ENCODE measurements at regions not wholly inside any gene's neighbourhood (a gene's known extent, or its start where the extent isn't known, plus 50 kb on each side); places are given as distances from the start of the nearest gene placed in this dataset.

DNA sequence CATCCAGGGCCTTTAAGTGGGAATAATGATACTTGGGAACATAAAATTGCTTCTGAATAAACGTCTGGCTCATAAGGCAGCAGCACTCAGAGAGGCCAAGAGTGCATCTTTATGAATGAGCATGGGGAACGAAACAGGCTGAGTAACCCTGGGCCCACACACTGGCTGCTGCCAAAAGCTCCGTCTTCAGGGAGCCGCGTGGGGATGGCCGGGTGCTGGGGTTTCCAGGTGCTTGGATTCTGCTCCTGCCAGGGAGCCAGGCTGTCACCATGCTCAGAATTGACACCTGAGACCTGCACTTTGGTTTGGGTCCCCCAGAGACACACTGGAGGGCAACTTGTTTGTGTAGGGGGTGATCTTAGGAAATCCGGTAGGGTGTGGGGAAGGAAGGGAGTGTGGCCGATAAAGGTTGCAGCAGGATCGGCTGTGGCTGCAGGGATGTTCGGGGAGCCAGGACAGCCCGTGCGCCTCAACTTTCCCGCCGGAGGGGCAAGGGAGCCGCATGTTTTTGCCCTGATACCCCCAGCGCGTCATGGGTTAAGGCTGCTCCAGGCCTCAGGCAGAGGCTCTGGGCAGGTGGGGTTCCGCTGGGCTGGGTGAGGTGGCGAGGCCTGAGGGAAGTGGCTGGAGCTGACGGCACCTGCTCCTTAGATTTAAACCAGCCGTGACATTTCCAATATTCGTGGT, 101.8 kb downstream of the YTHDF1 start:
- no peak for ATAC-seq
- H3K4me3 Mint-ChIP-seq = no peak overlapping the region
- peaks cover 8% of the 10 kb centered on the region for H3K9me3 Mint-ChIP-seq
- H3K36me3 Mint-ChIP-seq = no peaks in the 10 kb centered on the region
- no peak overlapping the region for H3K27ac Mint-ChIP-seq
- H3K27me3 Mint-ChIP-seq = peaks cover 61% of the 10 kb centered on the region
- H3K4me1 Mint-ChIP-seq = no peaks in the 10 kb centered on the region

DNA sequence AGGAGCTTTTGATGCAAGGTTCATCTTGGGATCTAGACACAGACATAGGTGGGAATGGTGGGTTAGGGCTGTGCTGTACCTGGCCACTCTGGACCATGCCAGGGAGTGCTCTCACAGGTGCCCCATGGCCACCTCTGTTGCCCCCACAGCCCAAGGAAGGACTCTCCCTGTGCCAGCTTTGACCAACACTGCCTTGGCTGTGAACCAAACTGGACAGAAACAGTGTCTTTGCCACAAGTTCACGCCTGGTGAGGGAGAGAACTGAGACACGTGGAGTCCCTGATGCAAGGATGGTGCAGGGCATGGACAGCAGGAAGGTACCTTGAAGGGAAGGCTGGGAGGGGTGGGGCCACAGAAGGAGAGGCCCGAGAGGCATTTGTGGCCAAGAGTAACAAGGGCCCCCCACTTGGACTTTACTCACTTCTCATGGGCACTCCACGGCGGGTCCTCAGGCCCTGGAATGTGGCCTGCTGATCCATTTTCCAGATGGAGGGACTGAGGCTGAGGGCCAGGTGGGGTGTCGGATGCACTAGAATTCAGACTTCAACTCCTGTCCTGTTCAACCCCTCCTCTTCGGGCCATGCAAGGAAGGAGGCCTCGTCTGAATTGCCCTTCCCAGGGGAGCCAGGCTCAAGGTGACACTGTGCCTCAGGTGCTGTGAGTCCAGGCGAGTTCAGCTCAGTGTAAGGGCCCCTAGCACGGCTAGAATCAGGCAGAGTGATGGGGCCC, 103.3 kb downstream of the YTHDF1 start:
- Mint-ChIP-seq H3K27ac (no peak overlapping the region), H3K9me3 (peaks cover 12% of the 10 kb centered on the region), H3K27me3 (peaks cover 46% of the 10 kb centered on the region), H3K4me1 (no peaks in the 10 kb centered on the region), H3K36me3 (no peaks in the 10 kb centered on the region), H3K4me3 (no peak overlapping the region)
- ATAC-seq = no peak

DNA sequence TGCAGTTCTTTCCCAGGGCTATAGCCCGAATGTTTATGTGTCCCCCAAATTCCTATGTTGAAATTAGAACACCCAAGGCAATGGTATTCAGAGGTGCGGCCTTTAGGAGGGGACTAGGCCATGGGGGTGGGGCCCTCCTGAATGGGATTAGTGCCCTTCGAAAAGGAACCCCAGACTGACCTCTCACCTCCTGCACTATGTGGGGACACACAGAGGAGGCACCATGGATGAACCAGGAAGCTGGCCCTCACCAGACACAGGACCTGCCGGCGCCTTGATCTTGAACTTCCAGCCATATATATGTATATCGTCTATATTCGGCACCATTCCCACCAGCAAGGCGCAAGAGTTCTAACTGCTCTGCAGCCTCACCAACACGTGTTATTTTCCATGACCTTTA, 101.5 kb upstream of the BHLHE23 start:
- no peak overlapping the region for H3K4me3 Mint-ChIP-seq

DNA sequence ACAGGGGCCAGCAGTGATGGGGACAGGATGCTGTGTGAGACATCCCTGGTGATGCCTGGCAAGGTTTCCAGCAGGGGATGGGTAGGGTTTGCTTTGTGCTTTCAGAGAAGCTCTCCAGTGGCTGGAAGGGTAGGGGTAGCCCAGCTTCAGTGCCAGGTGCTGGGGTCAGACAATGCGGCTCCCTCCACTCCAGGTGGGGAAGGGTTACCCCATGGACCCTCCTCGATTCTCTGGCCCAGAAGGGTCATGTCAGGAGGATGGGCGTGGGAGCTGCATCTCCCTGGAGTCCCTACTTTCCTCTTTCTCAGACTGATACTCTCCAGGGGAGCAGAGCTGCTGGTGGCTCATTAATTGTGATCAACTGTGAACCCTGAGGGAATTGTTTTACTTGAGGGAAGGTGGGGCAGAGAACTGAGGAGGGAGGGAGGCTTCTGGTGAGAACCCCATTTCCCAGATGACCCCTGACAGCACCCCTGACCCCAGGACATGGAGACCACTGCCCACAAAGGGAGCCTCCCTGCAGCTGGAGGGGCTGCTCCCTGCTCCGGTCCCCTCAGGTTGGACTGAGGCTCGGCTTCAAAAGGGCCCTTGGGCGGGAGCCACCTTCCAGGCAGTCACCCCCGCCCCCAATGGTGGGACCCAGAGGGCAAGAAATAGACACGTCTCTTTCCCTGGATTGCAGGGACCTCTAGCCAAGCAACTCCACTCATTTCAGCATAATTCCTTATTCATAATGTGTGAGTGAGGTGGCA, 100.9 kb upstream of the BHLHE23 start:
- Mint-ChIP-seq H3K4me1 (no peaks in the 10 kb centered on the region), H3K4me3 (no peak overlapping the region), H3K9me3 (peaks cover 17% of the 10 kb centered on the region), H3K36me3 (no peaks in the 10 kb centered on the region), H3K27ac (no peak overlapping the region), H3K27me3 (no peaks in the 10 kb centered on the region)
- no peak for ATAC-seq

More for the DNA sequence above, 101.5 kb upstream of the BHLHE23 start:
- no peaks in the 10 kb centered on the region for H3K4me1 Mint-ChIP-seq
- ATAC-seq = no peak
- peaks cover 17% of the 10 kb centered on the region for H3K9me3 Mint-ChIP-seq
- H3K27me3 Mint-ChIP-seq = peaks cover 2% of the 10 kb centered on the region
- no peak overlapping the region for H3K27ac Mint-ChIP-seq
- H3K36me3 Mint-ChIP-seq = no peaks in the 10 kb centered on the region

DNA sequence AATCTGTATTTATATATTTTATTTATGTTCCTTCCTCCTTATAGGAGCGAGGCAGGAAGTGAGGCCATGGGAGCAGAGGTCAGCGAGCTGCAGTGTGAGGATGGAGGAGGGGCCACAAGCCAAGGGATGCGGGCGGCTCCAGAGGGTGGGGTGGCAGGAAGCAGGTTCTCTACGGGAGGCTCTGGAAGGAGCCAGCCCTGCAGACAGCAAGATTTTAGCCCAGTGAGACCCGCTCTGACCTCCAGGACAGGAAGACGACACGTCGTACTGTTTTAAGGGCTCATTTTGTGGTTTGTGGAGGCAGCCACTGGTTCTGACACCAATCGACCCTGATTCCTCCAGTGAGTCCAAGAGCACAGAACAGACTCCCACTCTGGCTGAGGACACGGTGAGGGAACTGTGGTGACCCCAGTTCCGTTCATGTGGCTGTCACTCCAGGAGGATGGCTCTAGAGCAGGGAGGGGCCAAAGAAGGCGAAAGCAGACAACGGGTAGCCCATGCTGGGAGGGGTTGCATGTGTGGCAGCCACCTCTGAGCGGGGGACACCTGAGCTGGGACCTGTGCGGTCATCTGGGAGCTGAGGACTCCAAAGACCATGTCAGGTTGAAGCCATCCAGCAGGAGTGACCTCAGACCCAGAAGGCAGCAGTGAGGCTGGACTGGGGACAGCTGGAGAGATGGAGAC, 100.1 kb upstream of the BHLHE23 start:
- ATAC-seq = no peak
- H3K4me3 Mint-ChIP-seq = no peak overlapping the region
- peaks cover 16% of the 10 kb centered on the region for H3K9me3 Mint-ChIP-seq
- no peak overlapping the region for H3K27ac Mint-ChIP-seq
- H3K36me3 Mint-ChIP-seq = no peaks in the 10 kb centered on the region
- no peaks in the 10 kb centered on the region for H3K4me1 Mint-ChIP-seq
- H3K27me3 Mint-ChIP-seq = peaks cover 1% of the 10 kb centered on the region

DNA sequence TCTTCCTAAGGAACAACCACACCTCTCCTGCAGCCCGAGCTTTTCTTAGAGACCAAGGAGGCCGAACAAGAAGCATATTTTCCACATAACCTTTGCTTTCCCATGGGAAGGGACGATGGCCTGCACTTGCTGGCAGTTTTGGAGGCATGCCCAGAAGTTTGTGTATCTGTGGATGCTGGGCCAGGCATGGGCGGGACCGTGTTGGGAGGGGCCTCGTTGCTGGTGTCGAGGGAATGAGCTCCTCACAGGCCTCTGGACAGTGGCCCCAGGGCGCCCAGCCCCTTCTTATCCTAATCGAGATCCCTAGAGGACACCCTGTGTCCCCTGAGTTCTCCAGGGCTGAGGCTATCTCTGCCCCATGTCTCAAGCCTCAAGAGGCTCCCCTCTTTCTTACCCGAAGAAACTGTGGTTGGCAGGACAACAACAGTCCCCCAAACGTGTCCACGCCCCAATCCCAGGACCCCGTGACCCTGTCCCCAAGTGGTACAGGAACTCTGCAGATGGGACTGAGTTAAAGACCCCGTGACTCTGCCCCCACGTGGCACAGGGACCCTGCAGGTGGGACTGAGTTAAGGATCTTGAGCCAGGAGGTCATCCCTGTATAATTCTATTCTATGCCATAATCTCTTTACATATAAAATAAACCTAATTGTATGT, 99.5 kb upstream of the BHLHE23 start:
- H3K4me3 Mint-ChIP-seq = no peak overlapping the region
- no peaks in the 10 kb centered on the region for H3K4me1 Mint-ChIP-seq

DNA sequence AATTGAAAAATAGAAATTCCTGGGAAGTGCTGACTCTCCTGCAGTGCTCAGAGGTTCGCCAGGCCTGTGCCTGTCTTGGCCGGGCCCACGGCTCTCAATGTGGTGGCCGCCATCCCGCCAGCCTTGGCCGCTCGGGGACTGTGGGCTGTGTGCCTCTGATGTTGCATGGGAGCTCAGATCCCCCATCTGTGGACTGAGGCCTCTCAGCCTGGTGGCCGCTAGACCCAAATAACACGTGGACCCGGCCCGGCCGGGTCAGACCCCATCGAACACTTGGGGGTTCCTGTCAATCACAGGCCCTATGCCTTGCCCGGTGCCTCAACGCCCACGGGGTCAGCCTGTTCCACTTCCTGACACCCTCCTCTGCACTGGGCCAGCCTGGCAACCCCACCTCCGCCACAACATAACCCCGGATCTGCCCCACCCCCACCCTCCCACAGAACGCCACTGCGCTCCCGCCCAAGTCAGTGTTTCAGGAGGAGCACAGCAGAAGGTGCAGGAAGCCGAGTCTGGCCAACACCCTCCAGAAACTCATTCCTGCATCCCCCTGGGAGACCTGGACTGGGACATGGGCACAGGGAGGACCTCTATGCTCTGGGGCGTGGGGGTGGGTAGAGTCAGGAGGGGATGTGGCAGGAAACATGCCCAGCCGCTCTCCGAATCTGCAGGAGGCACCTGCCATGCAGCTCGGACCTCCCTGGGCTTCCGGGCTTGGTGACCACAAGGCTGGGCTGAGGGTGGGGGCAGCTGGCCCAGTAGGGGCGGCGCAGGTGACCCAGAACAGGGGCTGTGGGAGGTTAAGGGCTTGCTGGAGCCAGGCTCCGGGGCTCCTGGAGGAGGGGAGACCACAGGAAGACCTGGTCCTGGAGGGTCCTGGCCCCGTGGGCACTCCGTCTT, 98.7 kb upstream of the BHLHE23 start:
- Mint-ChIP-seq H3K36me3 (no peaks in the 10 kb centered on the region), H3K4me1 (no peaks in the 10 kb centered on the region), H3K27ac (no peak overlapping the region), H3K4me3 (no peak overlapping the region), H3K27me3 (peaks cover 16% of the 10 kb centered on the region), H3K9me3 (peaks cover 15% of the 10 kb centered on the region)
- no peak for ATAC-seq

More for the DNA sequence above, 99.5 kb upstream of the BHLHE23 start:
- Mint-ChIP-seq H3K27me3 (peaks cover 8% of the 10 kb centered on the region), H3K27ac (no peak overlapping the region), H3K36me3 (no peaks in the 10 kb centered on the region), H3K9me3 (peaks cover 15% of the 10 kb centered on the region)
- no peak for ATAC-seq

DNA sequence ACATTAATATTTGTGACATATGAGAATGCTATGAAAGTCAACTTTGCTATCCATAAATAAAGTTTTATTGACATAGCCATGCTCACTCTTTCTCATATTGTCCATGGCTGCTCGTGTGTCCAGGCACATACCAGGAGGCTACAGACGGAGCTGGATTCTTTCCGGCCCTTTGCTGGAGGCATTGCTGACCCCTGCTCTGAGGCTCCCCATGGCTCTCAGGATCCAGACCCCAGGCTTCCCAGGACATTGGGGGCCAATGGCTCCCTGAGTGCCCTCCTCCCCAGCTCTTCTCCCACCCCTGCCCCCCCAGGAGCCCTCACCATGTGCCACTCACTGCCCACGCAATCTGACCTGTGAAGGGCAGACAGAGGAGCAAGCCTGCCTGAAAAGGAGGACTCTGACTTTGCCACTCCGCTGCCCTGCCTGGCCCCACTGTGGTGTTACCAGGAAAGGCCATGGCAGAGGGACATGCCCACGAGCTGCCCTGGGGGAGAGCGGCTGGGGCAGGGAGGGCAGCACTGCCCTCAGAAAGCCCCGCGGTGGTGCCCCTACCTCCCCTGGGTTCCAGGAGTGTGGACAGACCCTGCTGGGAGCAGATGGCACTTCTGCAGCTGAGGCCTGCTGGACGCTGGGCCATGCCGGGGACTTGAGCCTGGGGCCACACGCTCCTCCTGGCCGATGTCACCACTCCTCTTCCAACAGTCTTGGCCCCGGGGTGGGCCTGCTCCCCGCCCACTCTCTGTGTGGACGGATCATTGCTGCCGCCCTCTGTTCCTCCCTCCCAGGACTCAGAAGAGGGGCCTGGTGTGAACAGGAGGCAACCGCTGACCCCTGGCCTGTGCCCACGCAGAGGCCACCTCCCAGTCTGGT, 97.8 kb upstream of the BHLHE23 start:
- Mint-ChIP-seq H3K9me3 (peaks cover 12% of the 10 kb centered on the region), H3K36me3 (no peaks in the 10 kb centered on the region), H3K27ac (no peak overlapping the region), H3K4me3 (no peak overlapping the region), H3K4me1 (no peaks in the 10 kb centered on the region), H3K27me3 (peaks cover 18% of the 10 kb centered on the region)
- no peak for ATAC-seq

DNA sequence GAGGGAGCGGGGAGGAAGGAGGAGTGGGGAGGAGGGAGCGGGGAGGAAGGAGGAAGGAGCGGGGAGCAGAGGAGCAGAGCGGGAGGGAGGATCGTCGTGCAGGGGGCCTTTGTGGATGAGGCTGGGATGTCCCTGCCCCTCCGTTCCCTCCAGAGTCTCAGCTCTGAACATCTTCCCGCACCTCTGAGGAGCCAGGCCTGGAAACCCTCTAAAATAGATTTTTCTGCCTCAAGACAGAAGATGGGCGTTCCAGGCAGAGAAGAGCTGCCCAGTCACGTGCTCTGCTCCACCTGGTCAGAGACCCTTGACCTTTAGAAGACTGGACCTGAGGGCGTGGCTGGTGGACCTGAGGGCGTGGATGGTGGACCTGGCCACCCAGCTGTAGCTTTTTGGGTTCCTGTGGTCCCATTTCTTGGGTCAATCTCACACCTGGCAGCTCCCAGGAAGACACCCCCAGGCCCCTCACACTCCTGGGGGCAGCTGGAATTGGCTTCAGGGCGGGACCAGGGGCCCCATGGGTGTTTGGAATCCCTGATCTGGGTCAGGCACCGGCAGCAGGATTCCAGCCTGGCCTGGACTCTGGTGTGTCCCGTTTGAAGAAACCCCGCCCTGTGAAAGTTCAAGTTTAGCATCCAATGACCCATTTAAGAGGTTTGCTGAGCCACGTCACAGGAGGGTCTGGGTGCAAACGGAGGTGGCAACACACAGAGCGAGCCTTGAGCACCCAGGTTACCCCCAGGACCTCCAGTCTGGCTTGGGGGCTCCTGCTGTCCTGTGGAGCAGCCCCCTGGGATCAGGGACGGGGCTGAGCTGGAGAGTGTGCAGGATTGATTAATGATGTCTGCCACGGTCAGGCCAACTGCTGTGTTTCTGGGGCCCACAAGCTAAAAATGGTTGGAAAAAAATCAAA, 96.9 kb upstream of the BHLHE23 start:
- Mint-ChIP-seq H3K4me1 (no peaks in the 10 kb centered on the region), H3K4me3 (no peak overlapping the region), H3K9me3 (peaks cover 11% of the 10 kb centered on the region), H3K27ac (no peak overlapping the region), H3K36me3 (no peaks in the 10 kb centered on the region), H3K27me3 (peaks cover 18% of the 10 kb centered on the region)
- no peak for ATAC-seq

DNA sequence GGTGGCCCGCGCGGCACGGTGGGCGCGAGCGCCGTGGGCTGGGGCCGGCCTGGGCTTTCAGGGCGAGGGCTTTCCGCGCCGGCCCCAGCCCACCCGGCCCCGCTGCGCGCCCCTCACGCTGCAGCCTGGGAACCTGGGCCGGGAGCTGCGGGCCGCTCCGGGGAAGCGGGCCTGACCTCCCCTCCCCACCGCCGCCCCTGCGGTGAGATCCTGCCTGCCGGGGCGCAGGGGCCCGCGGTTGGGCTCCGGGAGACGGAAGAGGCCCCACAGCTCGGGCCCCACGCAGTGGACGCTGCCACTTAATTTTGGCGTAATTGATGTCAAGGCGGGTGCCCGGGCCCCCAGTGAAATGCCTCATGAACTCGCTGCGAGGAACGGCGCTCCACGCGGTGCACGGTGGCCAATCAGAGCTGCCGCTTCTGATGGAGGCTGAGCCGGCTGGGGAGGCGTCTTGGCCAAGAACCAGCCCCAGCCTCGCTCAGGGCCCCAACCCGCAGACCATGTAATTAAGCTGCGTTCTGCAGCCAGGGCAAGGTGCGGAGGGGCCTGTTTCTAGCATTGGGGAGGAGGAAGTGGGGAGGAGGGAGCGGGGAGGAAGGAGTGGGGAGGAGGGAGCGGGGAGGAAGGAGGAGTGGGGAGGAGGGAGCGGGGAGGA, 96.1 kb upstream of the BHLHE23 start:
- ATAC-seq = peak; percentile 54
- peak overlapping the region; percentile 87 for H3K27ac Mint-ChIP-seq
- H3K27me3 Mint-ChIP-seq = peaks cover 18% of the 10 kb centered on the region
- no peaks in the 10 kb centered on the region for H3K4me1 Mint-ChIP-seq
- peaks cover 8% of the 10 kb centered on the region for H3K9me3 Mint-ChIP-seq
- H3K36me3 Mint-ChIP-seq = no peaks in the 10 kb centered on the region
- H3K4me3 Mint-ChIP-seq = peak overlapping the region; percentile 79

DNA sequence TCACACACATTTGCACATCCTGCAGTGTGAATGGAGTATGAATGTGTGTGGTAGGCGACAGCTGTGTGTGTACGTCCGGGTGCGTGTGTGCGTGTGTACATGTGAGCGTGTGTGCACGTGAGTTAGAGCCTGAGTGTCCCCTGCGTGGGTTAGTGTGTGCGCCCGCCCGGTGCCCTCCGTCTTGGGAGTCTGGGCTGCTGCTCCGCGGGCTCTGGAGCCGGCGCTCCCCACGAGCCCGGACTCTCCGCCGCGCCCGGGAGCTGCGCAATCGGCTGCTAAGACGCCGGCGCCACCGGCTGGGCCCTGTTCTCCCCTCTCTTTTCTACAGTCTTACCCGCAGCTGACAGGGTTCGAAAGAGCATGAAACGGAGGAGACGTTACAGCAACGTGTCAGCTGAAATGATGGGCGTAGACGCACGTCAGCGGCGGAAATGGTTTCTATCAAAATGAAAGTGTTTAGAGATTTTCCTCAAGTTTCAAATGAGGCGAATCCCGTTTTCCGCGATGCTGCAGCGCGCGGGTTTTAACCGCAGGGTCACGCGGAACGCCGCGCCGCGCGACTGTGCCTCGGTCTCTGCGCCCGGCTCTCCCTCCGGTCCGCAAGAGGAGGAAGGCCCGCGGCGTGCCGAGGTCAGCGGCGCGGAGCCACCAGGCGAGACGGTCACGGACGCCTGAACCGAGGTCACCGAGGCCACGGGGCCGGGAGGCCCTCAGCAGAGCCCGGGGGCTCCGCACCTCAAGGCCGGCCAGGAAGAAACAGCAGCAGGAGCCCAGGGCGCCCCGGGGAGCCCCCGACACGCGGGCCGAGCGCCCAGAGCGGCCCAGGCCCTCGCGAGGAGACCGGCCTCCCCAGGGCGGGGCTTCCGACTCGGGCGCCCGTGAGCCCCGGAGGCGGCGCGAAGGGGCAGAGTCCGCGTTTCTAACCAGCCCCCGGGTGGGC, 95.3 kb upstream of the BHLHE23 start:
- peaks cover 18% of the 10 kb centered on the region for H3K27me3 Mint-ChIP-seq
- H3K4me1 Mint-ChIP-seq = no peaks in the 10 kb centered on the region
- peak overlapping the region; percentile 87 for H3K27ac Mint-ChIP-seq
- H3K4me3 Mint-ChIP-seq = peak overlapping the region; percentile 84
- peak; percentile 72 for ATAC-seq
- no peaks in the 10 kb centered on the region for H3K36me3 Mint-ChIP-seq
- H3K9me3 Mint-ChIP-seq = peaks cover 6% of the 10 kb centered on the region

All from stimulated activated memory B cell treated with anti-CD40 and anti-IgM and Interleukin-4, amounts not matched to agents 10 μg/mL and 1 μg/mL and 100 μg/mL, for 72 hours (primary cell).